Activated naive CD4-positive, alpha-beta T cell treated with anti-CD3 and anti-CD28 coated beads, Interleukin-2, amount 50 U/mL, for 16 hours (primary cell): ENCODE measurements at regions not wholly inside any gene's neighbourhood (a gene's known extent, or its start where the extent isn't known, plus 50 kb on each side); places are given as distances from the start of the nearest gene placed in this dataset.

ENCODE experiments used
- DNase-seq: peaks from one replicate; pipeline ENCODE4 v3.0.0-alpha.2; 2020

GRCh38 chr10:128994598-128995143 lies 472.4 kb upstream of the MGMT start:
- DNase-seq, result no peak

- DNase-seq, result no peak
These were observed 471.4 kb upstream of the MGMT start for GRCh38 chr10:128995676-128996075.

- no peak for DNase-seq
These were observed 470.9 kb upstream of the MGMT start for GRCh38 chr10:128996092-128996491.

- DNase-seq, result no peak
These were observed 468.8 kb upstream of the MGMT start for GRCh38 chr10:128998101-128998805.

GRCh38 chr10:129004398-129004797 lies 462.6 kb upstream of the MGMT start:
- no peak for DNase-seq

GRCh38 chr10:129005080-129005479 lies 462.0 kb upstream of the MGMT start:
- DNase-seq, result no peak

GRCh38 chr10:129005804-129006203 lies 461.2 kb upstream of the MGMT start:
- no peak for DNase-seq

GRCh38 chr10:129018511-129018910 lies 448.5 kb upstream of the MGMT start:
- DNase-seq, result no peak

- no peak for DNase-seq
These were observed 446.2 kb upstream of the MGMT start for GRCh38 chr10:129020651-129021330.

GRCh38 chr10:129021594-129022304 lies 445.3 kb upstream of the MGMT start:
- DNase-seq, result no peak

GRCh38 chr10:129023082-129023481 lies 444.0 kb upstream of the MGMT start:
- no peak for DNase-seq

- no peak for DNase-seq
These were observed 443.0 kb upstream of the MGMT start for GRCh38 chr10:129024046-129024445.

- no peak for DNase-seq
These were observed 441.3 kb upstream of the MGMT start for GRCh38 chr10:129025787-129026186.

GRCh38 chr10:129027906-129028305 lies 439.1 kb upstream of the MGMT start:
- DNase-seq, result no peak

GRCh38 chr10:129028451-129028850 lies 438.6 kb upstream of the MGMT start:
- no peak for DNase-seq

GRCh38 chr10:129029051-129029450 lies 438.0 kb upstream of the MGMT start:
- DNase-seq, result no peak

GRCh38 chr10:129029851-129030602 lies 437.0 kb upstream of the MGMT start:
- no peak for DNase-seq

- DNase-seq, result no peak
These were observed 436.5 kb upstream of the MGMT start for GRCh38 chr10:129030603-129030895.

- peak; percentile 45 for DNase-seq
These were observed 435.8 kb upstream of the MGMT start for GRCh38 chr10:129030996-129031843.

GRCh38 chr10:129031844-129032150 lies 435.2 kb upstream of the MGMT start:
- DNase-seq, result no peak

- no peak for DNase-seq
These were observed 434.4 kb upstream of the MGMT start for GRCh38 chr10:129032372-129033313.
